IPS-18c (cell line): ENCODE measurements at regions not wholly inside any gene's neighbourhood (a gene's known extent, or its start where the extent isn't known, plus 50 kb on each side); places are given as distances from the start of the nearest gene placed in this dataset.
"Not testable (repeated sequence)": the region's sequence is repeated elsewhere in the genome, so short reads cannot be mapped to it uniquely, and the experiment has no call there.

ENCODE experiments used
- H3K4me3 ChIP-seq: 2 replicates; pipeline ENCODE4 v1.7.0; 2013; ENCODE audit warnings: low read depth, mild to moderate bottlenecking, low read length, moderate library complexity; ENCODE audit not compliant: insufficient read depth
- H3K9me3 ChIP-seq: one replicate; pipeline ENCODE4 v1.6.1; 2013; ENCODE audit warnings: mild to moderate bottlenecking, low read length, moderate library complexity; ENCODE audit not compliant: control insufficient read depth, insufficient read depth

- no peak overlapping the region for H3K4me3 ChIP-seq
- H3K9me3 ChIP-seq, result no peaks in the 10 kb centered on the region
Observed at GRCh38 chr10:36577126-36577525, 548.3 kb upstream of the ANKRD30A start.

- no peaks in the 10 kb centered on the region for H3K9me3 ChIP-seq
- no peak overlapping the region for H3K4me3 ChIP-seq
Observed at GRCh38 chr10:36574207-36574606, 551.2 kb upstream of the ANKRD30A start.

- peaks cover 1% of the 10 kb centered on the region for H3K9me3 ChIP-seq
- no peak overlapping the region for H3K4me3 ChIP-seq
Observed at GRCh38 chr10:36573246-36573645, 552.2 kb upstream of the ANKRD30A start.

- no peak overlapping the region for H3K4me3 ChIP-seq
- H3K9me3 ChIP-seq, result peaks cover 2% of the 10 kb centered on the region
Observed at GRCh38 chr10:36564433-36564832, 561.0 kb upstream of the ANKRD30A start.

GRCh38 chr10:36559412-36560400 is 565.7 kb upstream of the ANKRD30A start:
- Histone ChIP-seq H3K4me3 (no peak overlapping the region), H3K9me3 (no peaks in the 10 kb centered on the region)

GRCh38 chr10:36556468-36556867 is 568.9 kb upstream of the ANKRD30A start:
- Histone ChIP-seq H3K9me3 (no peaks in the 10 kb centered on the region), H3K4me3 (no peak overlapping the region)

GRCh38 chr10:36555036-36555435 is 570.4 kb upstream of the ANKRD30A start:
- Histone ChIP-seq H3K4me3 (no peak overlapping the region), H3K9me3 (no peaks in the 10 kb centered on the region)

GRCh38 chr10:36547965-36548364 is 577.4 kb upstream of the ANKRD30A start:
- Histone ChIP-seq H3K9me3 (peaks cover 3% of the 10 kb centered on the region), H3K4me3 (no peak overlapping the region)

- Histone ChIP-seq H3K9me3 (peaks cover 3% of the 10 kb centered on the region), H3K4me3 (no peak overlapping the region)
Observed at GRCh38 chr10:36542493-36542892, 582.9 kb upstream of the ANKRD30A start.

- no peak overlapping the region for H3K4me3 ChIP-seq
- H3K9me3 ChIP-seq, result peaks cover 3% of the 10 kb centered on the region
Observed at GRCh38 chr10:36540611-36541010, 584.8 kb upstream of the ANKRD30A start.

- no peak overlapping the region for H3K4me3 ChIP-seq
- H3K9me3 ChIP-seq, result no peaks in the 10 kb centered on the region
Observed at GRCh38 chr10:36538953-36539586, 586.3 kb upstream of the ANKRD30A start.

- Histone ChIP-seq H3K4me3 (no peak overlapping the region), H3K9me3 (no peaks in the 10 kb centered on the region)
Observed at GRCh38 chr10:36534471-36535002, 590.9 kb upstream of the ANKRD30A start.

- H3K9me3 ChIP-seq, result no peaks in the 10 kb centered on the region
Observed at GRCh38 chr10:36533861-36534260, 591.5 kb upstream of the ANKRD30A start.

GRCh38 chr10:36533316-36533715 is 592.1 kb upstream of the ANKRD30A start:
- H3K4me3 ChIP-seq, result no peak overlapping the region
- H3K9me3 ChIP-seq, result no peaks in the 10 kb centered on the region

More at GRCh38 chr10:36533861-36534260, 591.5 kb upstream of the ANKRD30A start:
- H3K4me3 ChIP-seq, result no peak overlapping the region

GRCh38 chr10:36531621-36532020 is 593.8 kb upstream of the ANKRD30A start:
- Histone ChIP-seq H3K9me3 (no peaks in the 10 kb centered on the region), H3K4me3 (no peak overlapping the region)

GRCh38 chr10:36526033-36526432 is 599.4 kb upstream of the ANKRD30A start:
- H3K9me3 ChIP-seq, result no peaks in the 10 kb centered on the region
- no peak overlapping the region for H3K4me3 ChIP-seq

GRCh38 chr10:36524126-36524525 is 601.3 kb upstream of the ANKRD30A start:
- H3K9me3 ChIP-seq, H3K4me3 ChIP-seq: not testable (repeated sequence)

GRCh38 chr10:36519909-36520308 is 605.5 kb upstream of the ANKRD30A start:
- Histone ChIP-seq H3K9me3 (no peaks in the 10 kb centered on the region), H3K4me3 (no peak overlapping the region)
